ENCODE measurements at regions not wholly inside any gene's neighbourhood (a gene's known extent, or its start where the extent isn't known, plus 50 kb on each side); places are given as distances from the start of the nearest gene placed in this dataset.

DNA sequence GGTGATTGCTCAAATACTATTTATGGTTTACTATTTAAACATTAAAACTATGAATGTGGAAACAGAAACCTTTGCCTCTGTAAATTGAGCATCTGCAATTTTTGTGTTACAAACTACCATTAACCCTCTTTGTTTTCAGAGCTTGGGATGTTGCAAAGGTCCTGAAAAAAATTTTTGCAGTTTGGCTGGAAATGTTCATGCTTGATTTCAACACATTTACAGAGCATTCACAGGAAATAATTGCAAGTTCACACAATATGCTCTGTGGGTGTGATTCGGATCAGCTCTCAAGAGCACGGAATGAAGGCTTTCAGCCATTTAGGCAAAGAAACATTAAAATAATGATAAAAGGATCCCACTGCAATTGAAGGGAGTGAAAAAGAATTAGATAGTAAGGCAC lies 232.9 kb downstream of the ATP23 start:
- DNase-seq (ENCODE audit: extremely low read depth in 1 of 11, low read depth in 9 of 11, low spot score in 4 of 11), result no peak

DNA sequence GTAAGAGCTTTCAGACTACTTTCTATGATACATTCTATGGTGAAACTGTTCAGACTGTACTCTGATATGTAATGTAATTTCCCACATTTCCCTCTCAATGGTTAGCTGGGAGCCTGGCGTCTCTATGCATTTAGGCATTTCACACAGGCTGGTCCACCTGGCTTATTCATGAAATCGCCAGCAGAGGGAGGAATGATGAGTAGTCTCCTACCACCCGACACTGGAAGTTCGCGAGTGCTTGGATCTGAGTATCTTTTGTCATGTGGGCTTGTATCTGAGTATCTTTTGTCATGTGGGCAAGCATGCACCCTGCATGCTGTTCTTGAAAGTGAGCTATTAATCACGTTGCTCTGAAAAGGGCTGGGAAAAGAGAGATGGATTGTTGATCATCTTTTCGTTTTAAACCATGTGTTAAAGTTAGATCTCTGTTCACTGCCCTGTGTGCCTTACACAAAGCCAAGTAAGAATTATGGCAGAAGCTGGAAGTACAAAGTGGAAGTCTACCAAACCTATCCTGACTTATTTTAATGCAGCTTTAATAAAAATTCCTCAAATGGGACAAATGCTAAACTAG lies 235.0 kb downstream of the ATP23 start:
- no peak for DNase-seq (ENCODE audit: extremely low read depth in 1 of 11, low read depth in 9 of 11, low spot score in 4 of 11)

DNA sequence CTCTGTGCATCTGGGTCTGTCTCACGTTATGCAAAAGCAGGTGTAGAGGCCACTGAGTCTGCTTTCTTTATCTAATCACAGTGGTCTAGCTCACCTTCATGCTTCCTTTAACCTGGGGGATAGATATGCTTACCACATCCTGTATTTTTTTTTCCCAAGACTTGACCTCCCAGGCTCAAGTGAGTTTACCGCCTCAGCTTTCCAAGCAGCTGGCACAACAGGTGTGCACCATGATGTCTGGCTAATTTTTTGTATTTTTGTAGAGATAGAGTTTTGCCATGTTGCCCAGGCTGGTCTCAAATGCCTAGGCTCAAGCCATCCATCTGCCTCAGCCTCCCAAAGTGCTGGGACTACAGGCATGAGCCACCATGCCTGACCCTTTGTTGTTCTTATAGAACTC lies 236.0 kb downstream of the ATP23 start:
- DNase-seq (ENCODE audit: extremely low read depth in 1 of 11, low read depth in 9 of 11, low spot score in 4 of 11), result no peak

DNA sequence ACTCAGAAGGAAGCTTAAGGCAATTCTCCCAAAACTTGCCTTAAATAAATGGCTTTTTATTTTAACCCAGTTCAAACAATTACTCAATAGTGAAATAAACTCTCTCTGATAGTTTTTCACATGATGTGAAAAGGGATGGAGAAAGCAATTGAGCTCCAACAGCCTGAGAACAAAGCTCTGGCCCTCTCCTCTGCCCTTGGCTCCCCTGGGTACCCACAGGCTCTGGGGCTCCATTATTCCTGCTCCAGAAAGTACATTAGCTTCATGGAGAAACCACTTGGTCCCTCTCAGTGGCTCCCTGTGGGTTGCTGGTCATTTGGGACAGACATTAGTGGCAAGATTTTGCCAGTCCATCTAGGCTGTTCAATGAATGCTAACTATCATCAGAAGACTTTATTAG lies 242.8 kb downstream of the ATP23 start:
- no peak for DNase-seq (ENCODE audit: extremely low read depth in 1 of 11, low read depth in 9 of 11, low spot score in 4 of 11)

DNA sequence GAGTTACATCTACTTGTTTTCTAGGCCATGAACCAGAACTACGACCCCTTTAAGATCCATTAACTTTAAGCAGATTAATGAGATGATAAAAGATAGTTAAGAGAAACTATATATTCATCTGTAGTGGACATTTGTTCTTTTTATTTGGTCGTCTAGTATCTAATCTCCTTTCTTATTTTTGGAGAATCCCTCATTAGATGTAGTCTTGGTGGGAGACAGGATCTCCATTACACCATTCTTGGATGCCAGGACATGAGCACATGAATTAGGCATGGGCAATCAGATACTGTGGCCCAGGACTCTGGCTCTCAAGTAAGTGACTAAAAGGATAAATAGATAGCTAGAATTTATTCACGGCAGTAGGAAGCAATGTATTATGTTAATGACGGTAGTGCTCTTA lies 245.0 kb downstream of the ATP23 start:
- DNase-seq (ENCODE audit: extremely low read depth in 1 of 11, low read depth in 9 of 11, low spot score in 4 of 11), result peak in 4 of 11 donors; percentile 11 to 31 (median 12)

DNA sequence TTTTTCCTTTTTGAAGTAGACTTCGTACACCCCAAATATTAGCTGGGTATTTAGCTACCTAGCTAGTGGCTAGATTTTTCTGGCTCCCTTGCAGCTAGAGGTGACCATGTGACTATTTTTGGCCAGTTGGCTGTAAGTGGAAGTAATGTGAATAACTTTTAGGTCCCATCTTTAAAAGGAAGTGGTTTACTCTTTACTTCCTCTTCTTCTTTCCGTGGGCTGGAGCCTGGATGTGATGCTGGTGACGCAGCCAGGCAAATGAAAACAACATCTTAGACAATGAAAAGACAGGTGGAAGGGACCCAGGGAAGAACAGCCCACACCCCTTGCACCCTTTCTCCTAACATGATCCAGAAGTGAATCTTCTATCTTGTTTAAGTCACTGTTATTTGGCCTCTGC lies 245.5 kb downstream of the ATP23 start:
- DNase-seq (ENCODE audit: extremely low read depth in 1 of 11, low read depth in 9 of 11, low spot score in 4 of 11), result no peak

DNA sequence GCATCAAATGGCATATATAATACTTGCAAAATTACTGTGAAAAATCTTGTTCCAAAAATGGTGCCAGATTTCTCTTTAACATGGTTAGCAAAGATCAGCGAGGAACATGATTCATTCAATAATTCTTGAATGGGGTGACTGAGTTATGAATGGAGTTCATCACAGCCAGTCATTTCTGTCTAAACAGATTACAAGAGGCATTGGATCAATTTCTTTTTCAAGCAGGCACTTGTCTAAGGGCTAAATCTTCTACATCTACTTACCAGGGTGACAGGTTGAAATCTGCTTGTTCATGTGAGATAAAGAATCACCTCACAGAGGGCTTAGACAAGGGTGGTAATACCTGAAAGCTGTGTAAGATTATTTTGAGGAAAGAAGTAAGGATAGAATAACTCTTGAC lies 247.7 kb downstream of the ATP23 start:
- no peak for DNase-seq (ENCODE audit: extremely low read depth in 1 of 11, low read depth in 9 of 11, low spot score in 4 of 11)

DNA sequence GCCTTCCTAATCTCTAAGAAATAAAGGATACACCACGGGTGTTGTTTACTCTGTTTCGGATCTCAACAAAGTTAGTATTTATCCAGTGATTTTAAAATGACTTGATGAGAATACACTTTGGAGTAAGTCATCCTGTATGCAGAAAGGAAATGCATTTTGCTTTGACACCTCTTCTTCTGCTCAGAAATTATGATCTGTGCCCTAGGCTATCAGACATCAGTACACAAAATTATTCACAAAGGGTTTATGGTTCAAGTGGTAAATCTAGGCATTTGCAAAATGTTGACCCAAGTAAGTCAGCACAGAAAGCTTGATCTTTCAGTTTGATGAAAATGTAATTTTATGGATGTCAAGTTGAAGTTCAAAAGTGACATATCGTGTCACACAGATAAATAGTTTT lies 248.5 kb downstream of the ATP23 start:
- DNase-seq (ENCODE audit: extremely low read depth in 1 of 11, low read depth in 9 of 11, low spot score in 4 of 11), result no peak

DNA sequence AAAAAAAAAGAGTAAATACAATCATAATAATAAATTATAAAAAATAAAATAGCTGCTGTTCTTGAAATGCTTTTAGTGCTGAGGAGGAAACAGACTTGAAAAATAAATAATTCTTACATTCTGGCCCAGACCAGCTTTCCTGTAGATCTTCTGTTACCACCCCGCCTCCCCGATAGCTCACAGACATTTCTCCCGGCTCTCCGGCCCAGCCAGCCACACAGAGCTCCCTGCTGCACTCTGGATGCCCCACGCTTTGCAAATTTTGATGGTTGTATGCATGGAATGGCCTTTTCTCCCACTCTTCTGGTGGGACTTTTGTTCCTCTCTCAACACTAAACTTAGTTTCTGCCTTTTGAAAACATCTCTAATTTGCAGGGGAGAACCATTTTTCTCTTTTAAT lies 249.3 kb downstream of the ATP23 start:
- no peak for DNase-seq (ENCODE audit: extremely low read depth in 1 of 11, low read depth in 9 of 11, low spot score in 4 of 11)

DNA sequence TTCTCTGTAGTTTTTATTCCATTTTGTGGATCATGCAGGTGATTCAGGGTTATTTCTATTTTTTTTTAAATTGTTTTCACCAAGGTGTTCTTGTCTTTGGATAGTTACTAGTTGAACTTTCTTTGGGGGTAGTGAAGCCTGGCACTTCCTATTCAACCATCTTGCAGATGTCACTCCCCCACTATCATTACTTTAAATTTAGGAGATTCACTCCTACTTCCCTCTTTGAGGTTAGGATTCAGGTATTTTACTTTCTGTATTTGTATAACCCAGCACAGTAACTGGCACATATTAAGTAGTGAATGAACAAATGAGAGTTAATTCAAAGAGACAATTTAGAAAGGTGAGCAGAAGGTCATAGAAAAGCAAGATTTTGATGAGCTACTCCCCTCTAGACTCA lies 255.6 kb downstream of the ATP23 start:
- DNase-seq (ENCODE audit: extremely low read depth in 1 of 11, low read depth in 9 of 11, low spot score in 4 of 11), result no peak

DNA sequence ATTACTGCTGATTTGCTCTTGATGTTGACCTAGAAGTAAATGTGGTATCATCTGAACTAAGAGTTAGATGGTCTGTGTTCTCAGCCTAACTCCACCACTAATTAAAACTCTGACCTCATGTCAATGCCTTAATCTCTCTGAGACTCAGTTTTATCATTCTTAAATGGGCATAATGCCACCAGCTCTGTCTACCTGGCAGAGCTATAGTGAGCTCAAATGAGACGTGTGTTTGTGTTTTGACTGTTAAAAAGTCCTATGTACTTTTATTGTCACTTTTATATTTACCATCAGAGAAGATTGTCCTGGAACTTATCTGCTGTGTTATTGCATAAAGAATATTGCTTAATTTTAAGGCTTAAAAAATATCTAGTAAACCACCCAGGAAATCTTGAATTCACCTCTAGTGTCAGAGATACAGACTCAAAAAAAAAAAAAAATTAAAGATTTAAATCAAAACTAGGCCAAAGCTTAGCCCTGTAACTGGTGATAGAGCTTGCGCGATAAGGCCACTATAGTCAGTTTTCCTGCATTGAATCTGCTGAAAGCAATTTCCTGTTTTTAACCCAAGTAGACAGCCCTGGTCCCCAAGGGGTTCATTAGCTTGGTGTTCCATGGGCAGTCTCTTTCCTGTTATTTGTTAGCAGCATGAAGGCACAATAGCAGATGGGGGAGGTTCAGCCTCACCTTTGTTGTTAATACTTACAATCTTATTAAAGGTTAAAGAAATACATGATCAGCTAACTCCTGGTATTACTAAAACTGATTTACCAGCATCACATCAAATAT lies 261.8 kb downstream of the ATP23 start:
- no peak for DNase-seq (ENCODE audit: extremely low read depth in 1 of 11, low read depth in 9 of 11, low spot score in 4 of 11)

DNA sequence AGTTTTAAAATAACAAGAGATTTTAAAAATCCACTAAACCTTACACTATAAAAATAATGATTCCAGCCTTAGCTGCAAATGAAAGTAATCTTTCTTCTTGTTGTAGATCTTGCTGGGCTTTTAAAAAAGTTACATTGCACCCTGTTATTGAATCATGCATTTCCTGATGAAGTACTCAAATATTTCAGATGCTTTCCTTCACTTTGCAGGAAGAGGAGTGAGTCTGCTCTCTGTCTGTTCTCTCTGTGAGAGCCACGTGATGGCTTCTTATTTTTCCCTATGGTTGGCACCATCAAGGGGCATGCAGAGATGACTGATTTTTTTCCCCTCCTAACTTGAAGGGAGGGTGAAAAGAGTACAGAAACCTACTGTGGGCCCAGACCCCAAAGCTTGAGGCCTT lies 262.7 kb downstream of the ATP23 start:
- no peak for DNase-seq (ENCODE audit: extremely low read depth in 1 of 11, low read depth in 9 of 11, low spot score in 4 of 11)

DNA sequence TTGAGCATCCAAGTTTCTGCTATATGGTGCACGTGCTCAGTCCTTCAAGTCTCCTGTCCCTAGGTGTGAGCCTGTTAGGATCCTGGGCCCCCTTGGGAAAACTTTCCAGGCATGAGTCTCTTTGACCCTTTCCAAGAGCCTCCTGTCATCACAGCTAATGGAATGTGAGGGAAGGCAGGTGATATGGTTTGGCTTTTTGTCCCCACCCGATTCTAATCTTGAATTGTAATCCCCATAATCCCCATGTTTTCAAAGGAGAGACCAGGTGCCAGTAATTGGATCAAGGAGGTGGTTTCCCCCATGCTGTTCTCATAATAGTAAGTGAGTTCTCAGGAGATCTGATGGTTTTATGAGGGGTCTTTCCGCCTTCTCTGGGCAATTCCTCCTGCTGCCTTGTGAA lies 265.5 kb downstream of the ATP23 start:
- DNase-seq (ENCODE audit: extremely low read depth in 1 of 11, low read depth in 9 of 11, low spot score in 4 of 11), result no peak

DNA sequence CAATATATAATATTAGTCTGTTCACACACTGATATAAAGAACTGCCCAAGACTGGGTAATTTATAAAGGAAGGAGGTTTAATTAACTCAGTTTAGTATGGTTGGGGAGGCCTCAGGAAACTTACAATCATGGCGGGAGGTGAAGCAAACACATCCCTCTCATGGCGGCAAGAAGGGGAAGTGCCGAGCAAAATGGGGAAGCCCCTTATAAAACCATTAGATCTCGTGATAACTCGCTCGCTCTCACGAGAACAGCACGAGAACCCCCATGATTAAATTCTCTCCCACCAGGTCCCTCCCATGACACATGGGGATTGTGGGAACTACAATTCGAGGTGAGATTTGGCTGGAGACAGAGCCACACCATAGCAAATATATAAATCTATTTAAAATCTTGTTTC lies 269.8 kb downstream of the ATP23 start:
- no peak for DNase-seq (ENCODE audit: extremely low read depth in 1 of 11, low read depth in 9 of 11, low spot score in 4 of 11)

DNA sequence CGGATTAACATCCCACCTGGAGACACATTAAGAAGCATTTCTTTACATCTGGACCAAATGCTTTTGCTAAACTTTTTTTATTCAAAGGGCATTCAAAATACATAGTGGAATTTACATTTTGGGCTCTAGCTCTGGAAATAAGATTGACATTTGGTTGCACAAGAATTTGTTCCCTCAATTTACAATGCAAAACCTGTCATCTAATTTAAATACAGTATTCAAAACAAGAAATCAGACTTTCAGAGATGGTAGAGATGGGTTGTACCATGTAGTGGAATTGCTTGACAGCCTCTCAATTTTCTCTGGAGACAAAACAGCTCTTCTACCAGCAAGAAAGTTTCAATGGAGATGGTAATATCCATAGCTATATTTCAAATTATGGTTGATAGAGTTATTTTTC lies 275.8 kb downstream of the ATP23 start:
- no peak for DNase-seq (ENCODE audit: extremely low read depth in 1 of 11, low read depth in 9 of 11, low spot score in 4 of 11)

DNA sequence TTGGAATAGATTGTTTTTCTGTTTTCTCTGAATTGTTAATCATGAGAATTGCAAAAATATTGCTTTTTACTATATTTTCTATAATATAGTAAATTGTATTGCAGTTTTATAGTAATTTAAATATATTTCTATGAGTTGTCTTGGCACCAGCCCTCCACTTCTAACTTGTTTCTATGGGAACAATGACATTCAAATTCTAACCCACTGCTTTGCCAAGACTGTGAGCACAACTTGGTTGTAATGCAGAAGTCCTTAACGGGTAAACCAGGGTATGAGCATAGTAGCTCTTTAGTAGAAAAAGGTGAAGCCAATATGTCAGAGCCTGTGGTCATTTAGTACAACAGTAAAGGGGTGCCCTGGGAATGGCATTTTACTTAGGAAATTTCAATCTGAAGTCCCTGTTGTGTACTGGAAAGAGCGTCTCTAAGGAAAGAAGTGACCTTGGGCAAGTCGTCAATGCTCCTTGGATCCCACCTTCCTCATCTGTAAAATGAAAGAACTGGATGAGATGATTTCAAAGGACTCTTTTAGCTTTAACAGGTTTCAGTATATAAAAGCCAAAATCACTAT lies 283.3 kb downstream of the ATP23 start:
- no peak for DNase-seq (ENCODE audit: extremely low read depth in 1 of 11, low read depth in 9 of 11, low spot score in 4 of 11)

DNA sequence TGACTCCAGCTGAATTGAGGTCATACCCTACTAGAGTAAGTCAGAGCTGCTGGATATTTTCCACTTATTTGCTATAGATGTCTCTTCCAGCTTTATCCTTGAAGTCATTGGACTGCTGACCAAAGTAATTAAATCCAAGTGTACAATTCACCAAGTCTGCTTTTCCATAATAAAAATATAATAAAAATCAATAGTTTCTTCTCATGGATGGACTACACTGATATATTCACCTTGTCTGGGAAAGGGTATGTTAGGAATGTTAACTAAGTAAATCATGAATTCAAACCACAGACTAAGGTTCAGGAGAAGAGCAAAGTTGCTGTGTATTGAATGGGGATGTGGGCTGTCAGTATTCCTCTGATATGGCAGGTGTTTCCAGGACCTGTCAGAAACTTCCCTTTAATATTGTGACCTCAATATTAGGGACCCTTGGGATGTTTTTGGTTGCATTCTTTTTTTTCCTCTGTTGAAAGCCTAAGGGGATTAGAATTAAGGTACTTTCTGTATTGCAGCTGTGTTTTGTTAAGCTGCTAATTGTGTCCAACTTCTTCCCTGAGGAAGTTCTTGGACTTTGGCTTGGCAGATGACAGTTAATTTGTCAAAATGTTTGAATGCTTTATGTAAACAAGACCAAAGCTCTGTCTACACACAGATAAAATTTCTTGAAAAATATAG lies 284.0 kb downstream of the ATP23 start:
- DNase-seq (ENCODE audit: extremely low read depth in 1 of 11, low read depth in 9 of 11, low spot score in 4 of 11), result no peak

DNA sequence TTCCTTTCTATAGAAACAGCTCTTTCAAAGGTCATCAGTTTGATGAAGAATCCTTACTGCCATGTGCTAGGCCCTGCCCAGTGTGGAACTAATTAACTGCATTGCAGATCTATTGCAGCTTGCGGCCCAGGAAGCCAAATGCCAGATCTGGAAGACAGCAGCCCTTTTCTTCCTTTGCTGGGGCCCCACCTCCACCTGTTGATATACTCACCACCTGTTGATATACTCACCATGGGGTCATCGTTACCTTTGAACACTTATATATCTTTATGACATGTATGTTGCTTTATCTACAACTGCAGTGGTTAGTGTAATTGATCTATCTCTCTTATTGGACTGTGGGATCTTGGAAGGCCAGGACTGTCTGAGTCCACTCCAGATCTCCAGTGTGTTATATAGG lies 292.5 kb downstream of the ATP23 start:
- no peak for DNase-seq (ENCODE audit: extremely low read depth in 1 of 11, low read depth in 9 of 11, low spot score in 4 of 11)

DNA sequence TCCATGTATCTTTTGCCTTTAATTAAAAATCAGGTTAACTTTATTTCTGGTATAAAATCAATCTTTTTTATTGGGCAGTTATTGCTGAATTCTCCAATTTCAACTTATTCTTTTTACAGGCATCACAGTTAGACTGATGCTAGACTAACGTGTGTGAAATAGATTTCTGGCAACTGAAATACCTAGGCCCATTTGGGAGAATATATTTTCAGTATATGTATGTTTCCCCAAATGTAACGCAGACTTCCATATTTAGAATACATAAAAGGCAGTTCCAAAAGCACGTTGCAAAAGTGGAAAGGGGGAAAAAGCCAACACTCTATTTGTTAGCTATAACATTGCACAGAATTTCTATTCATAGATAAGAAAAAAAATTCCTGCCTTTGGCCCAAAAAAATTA lies 297.0 kb downstream of the ATP23 start:
- DNase-seq (ENCODE audit: extremely low read depth in 1 of 11, low read depth in 9 of 11, low spot score in 4 of 11), result no peak

DNA sequence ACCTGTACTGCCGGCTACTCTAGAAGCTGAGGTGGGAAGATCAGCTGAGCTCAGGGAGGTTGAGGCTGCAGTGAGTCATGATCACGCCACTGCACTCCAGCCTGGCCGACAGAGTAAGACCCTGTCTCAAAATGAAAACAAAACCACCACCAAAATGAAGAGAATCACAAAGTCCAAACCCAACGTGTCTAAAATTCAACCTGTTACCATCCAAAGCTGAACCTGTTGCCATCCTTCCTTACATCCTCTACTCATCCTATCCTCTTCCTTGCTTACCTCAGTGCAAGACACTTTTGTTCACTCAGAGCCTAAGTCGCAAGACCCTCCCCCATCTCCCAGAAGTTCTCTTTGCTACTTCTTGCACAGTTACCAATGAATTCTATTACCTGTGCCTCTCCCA lies 299.7 kb downstream of the ATP23 start:
- DNase-seq (ENCODE audit: extremely low read depth in 1 of 11, low read depth in 9 of 11, low spot score in 4 of 11), result no peak
